Keratinocyte (primary cell): ENCODE measurements at regions not wholly inside any gene's neighbourhood (a gene's known extent, or its start where the extent isn't known, plus 50 kb on each side); places are given as distances from the start of the nearest gene placed in this dataset.

Source experiments
- DNase-seq: peaks from one replicate; pipeline ENCODE4 v3.0.0-alpha.2; 2011; ENCODE audit warnings: low read depth, missing footprints, low spot score
- FAIRE-seq: peaks from 2 replicates; lab custom pipeline; 2011; peaks lifted over from hg19 to GRCh38; lab: Jason Lieb, UNC
- H2AFZ ChIP-seq: 2 replicates; pipeline ENCODE4 v1.6.0; 2012; ENCODE audit warnings: low read length, control low read depth, inconsistent platforms; ENCODE audit not compliant: control insufficient read depth
- H3K27ac ChIP-seq: 2 replicates; pipeline ENCODE4 v1.5.1; 2011; ENCODE audit warnings: low read length; ENCODE audit not compliant: control insufficient read depth, insufficient read depth
- H3K27me3 ChIP-seq: 3 replicates; pipeline ENCODE4 v1.6.0; 2011; ENCODE audit warnings: low read length; ENCODE audit not compliant: control insufficient read depth, insufficient read depth; ENCODE audit errors: extremely low read depth
- H3K36me3 ChIP-seq, 2 experiments: 2 replicates in 1 of 2; 3 replicates in 1 of 2; pipeline ENCODE4 v1.5.1; 2011; ENCODE audit warnings: low read length in 2 of 2, mild to moderate bottlenecking in 1 of 2; ENCODE audit not compliant: control insufficient read depth in 2 of 2, insufficient read depth in 2 of 2; ENCODE audit errors: extremely low read depth in 1 of 2
- H3K4me1 ChIP-seq: 3 replicates; pipeline ENCODE4 v1.5.1; 2011; ENCODE audit warnings: low read length; ENCODE audit not compliant: control insufficient read depth, insufficient read depth; ENCODE audit errors: extremely low read depth
- H3K4me2 ChIP-seq: 3 replicates; pipeline ENCODE4 v1.6.0; 2011; ENCODE audit warnings: low read depth, low read length; ENCODE audit not compliant: control insufficient read depth, insufficient read depth; ENCODE audit errors: extremely low read depth
- H3K4me3 ChIP-seq, 3 experiments: fragments of 200-600 bp in 1 of 3; sonication (generic) in 1 of 3; 2 replicates in 2 of 3; 3 replicates in 1 of 3; pipeline ENCODE4 v1.5.1; 2011 to 2016; ENCODE audit warnings: low read length in 3 of 3, mild to moderate bottlenecking in 3 of 3, control low read depth in 2 of 3, inconsistent platforms in 1 of 3, low read depth in 1 of 3, mixed read lengths in 1 of 3, mixed run types in 1 of 3, moderate library complexity in 1 of 3; ENCODE audit not compliant: control insufficient read depth in 2 of 3, insufficient read depth in 2 of 3; ENCODE audit errors: extremely low read depth in 1 of 3
- H3K79me2 ChIP-seq: 2 replicates; pipeline ENCODE4 v1.6.0; 2012; ENCODE audit warnings: low read length; ENCODE audit not compliant: control insufficient read depth, insufficient read depth
- H3K9ac ChIP-seq: 3 replicates; pipeline ENCODE4 v1.6.0; 2011; ENCODE audit warnings: low read length; ENCODE audit not compliant: control insufficient read depth, insufficient read depth; ENCODE audit errors: extremely low read depth
- H3K9me1 ChIP-seq: 3 replicates; pipeline ENCODE4 v1.6.0; 2011; ENCODE audit warnings: low read length; ENCODE audit not compliant: control insufficient read depth, insufficient read depth; ENCODE audit errors: extremely low read depth
- H3K9me3 ChIP-seq: 2 replicates; pipeline ENCODE4 v1.5.1; 2012; ENCODE audit warnings: low read depth, low read length; ENCODE audit not compliant: control insufficient read depth
- H4K20me1 ChIP-seq: 3 replicates; pipeline ENCODE4 v1.6.0; 2011; ENCODE audit warnings: low read length; ENCODE audit not compliant: control insufficient read depth, insufficient read depth; ENCODE audit errors: extremely low read depth
- EZH2 ChIP-seq: IDR thresholded peaks from one replicate; pipeline ENCODE4 v1.6.1; 2012; ENCODE audit warnings: inconsistent platforms, mild to moderate bottlenecking, low read length, moderate library complexity
- dilution Hi-C: fragments of 300-500 bp; cut with MboI; formaldehyde crosslinking; loops from one replicate; pipeline ENCODE4 v1.7.0; 2020; ENCODE audit warnings: low sequenced_read_pairs; ENCODE audit not compliant: extremely low pct_ligation_motif_present
- TF ChIP-seq, protein P1 (sequence below), 3 experiments: IDR thresholded peaks in 1 of 3; conservative IDR thresholded peaks in 1 of 3; optimal IDR thresholded peaks in 1 of 3; 2 replicates in 2 of 3; 3 replicates in 1 of 3; pipeline versions ENCODE3 to v1.5.1; 2011; ENCODE audit warnings: low read length in 3 of 3, mild to moderate bottlenecking in 3 of 3, moderate library complexity in 2 of 3, control low read depth in 1 of 3, inconsistent platforms in 1 of 3; ENCODE audit not compliant: insufficient read depth in 2 of 3; ENCODE audit errors: extremely low read depth in 1 of 3

GRCh38 chr11:19595499-19595839 is 117.2 kb upstream of the NAV2 start:
- FAIRE-seq (no peak), DNase-seq (no peak)
- H3K4me2 ChIP-seq, result no peak overlapping the region
- H3K4me1 ChIP-seq, result no peaks in the 10 kb centered on the region
- TF ChIP-seq, protein P1, sequence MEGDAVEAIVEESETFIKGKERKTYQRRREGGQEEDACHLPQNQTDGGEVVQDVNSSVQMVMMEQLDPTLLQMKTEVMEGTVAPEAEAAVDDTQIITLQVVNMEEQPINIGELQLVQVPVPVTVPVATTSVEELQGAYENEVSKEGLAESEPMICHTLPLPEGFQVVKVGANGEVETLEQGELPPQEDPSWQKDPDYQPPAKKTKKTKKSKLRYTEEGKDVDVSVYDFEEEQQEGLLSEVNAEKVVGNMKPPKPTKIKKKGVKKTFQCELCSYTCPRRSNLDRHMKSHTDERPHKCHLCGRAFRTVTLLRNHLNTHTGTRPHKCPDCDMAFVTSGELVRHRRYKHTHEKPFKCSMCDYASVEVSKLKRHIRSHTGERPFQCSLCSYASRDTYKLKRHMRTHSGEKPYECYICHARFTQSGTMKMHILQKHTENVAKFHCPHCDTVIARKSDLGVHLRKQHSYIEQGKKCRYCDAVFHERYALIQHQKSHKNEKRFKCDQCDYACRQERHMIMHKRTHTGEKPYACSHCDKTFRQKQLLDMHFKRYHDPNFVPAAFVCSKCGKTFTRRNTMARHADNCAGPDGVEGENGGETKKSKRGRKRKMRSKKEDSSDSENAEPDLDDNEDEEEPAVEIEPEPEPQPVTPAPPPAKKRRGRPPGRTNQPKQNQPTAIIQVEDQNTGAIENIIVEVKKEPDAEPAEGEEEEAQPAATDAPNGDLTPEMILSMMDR (optimal IDR thresholded peaks at IDR 0.05 in 1 of 3, IDR thresholded peaks at IDR 0.05 in 1 of 3, conservative IDR thresholded peaks at IDR 0.05 in 1 of 3; ENCODE audit: extremely low read depth in 1 of 3, insufficient read depth in 2 of 3, low read length in 3 of 3), result no peak
- no peak for TF ChIP-seq EZH2
- dilution Hi-C loops, result no loop called here
- no peaks in the 10 kb centered on the region for H3K9me3 ChIP-seq
- no peaks in the 10 kb centered on the region for H4K20me1 ChIP-seq
- no peak overlapping the region for H2AFZ ChIP-seq
- no peaks in the 10 kb centered on the region for H3K9me1 ChIP-seq
- peaks cover 4% of the 10 kb centered on the region for H3K27me3 ChIP-seq
- no peaks in the 10 kb centered on the region for H3K79me2 ChIP-seq
- H3K36me3 ChIP-seq, result no peaks in the 10 kb centered on the region
- no peak overlapping the region for H3K27ac ChIP-seq
- H3K9ac ChIP-seq, result no peak overlapping the region
- H3K4me3 ChIP-seq, result no peak overlapping the region

- Histone ChIP-seq H3K9me1 (no peaks in the 10 kb centered on the region), H2AFZ (no peak overlapping the region), H3K27me3 (peaks cover 2% of the 10 kb centered on the region), H3K36me3 (no peaks in the 10 kb centered on the region), H4K20me1 (no peaks in the 10 kb centered on the region), H3K4me2 (no peak overlapping the region), H3K9ac (no peak overlapping the region), H3K4me1 (no peaks in the 10 kb centered on the region), H3K27ac (no peak overlapping the region), H3K9me3 (no peaks in the 10 kb centered on the region), H3K79me2 (no peaks in the 10 kb centered on the region), H3K4me3 (no peak overlapping the region)
- no peak for DNase-seq
- TF ChIP-seq EZH2, result no peak
- TF ChIP-seq, protein P1 (optimal IDR thresholded peaks at IDR 0.05 in 1 of 3, IDR thresholded peaks at IDR 0.05 in 1 of 3, conservative IDR thresholded peaks at IDR 0.05 in 1 of 3; ENCODE audit: extremely low read depth in 1 of 3, insufficient read depth in 2 of 3, low read length in 3 of 3), result no peak
- dilution Hi-C loops, result no loop called here
- FAIRE-seq, result no peak
These were observed 118.3 kb upstream of the NAV2 start for GRCh38 chr11:19594326-19594725.
